IMR-90 (cell line): ENCODE measurements at regions not wholly inside any gene's neighbourhood (a gene's known extent, or its start where the extent isn't known, plus 50 kb on each side); places are given as distances from the start of the nearest gene placed in this dataset.

ENCODE experiments used
- ATAC-seq: fragments of 200-7000 bp; cut with Tn5 transposase; 2 replicates; pipeline ENCODE4 v1.9.1; 2020; ENCODE audit warnings: low read depth, mild to moderate bottlenecking, moderate library complexity
- BruUV-seq: library from RNA; stranded (reverse); fragments of 400-500 nt; replicated peaks from 2 replicates; lab custom pipeline; 2021; lab: Mats Ljungman, UMichigan
- CTCF ChIA-PET: fragments of 300-600 bp; formaldehyde crosslinking; extraction: SDS; loops from one replicate; lab custom pipeline; 2021; ENCODE audit warnings: antibody characterized with exemption; lab: Yijun Ruan, JAX
- POLR2A ChIA-PET: fragments of 300-600 bp; sonication (Branson Sonifier 250); formaldehyde crosslinking; loops from one replicate; lab custom pipeline; 2022; ENCODE audit warnings: antibody characterized with exemption; ENCODE audit not compliant: unreplicated experiment; lab: Charles Lee
- DNase-seq: peaks from one replicate; pipeline ENCODE4 v3.0.0; 2013
- H2AFZ ChIP-seq: replicated peaks from 2 replicates; pipeline ENCODE3; 2013; ENCODE audit warnings: low read length, mild to moderate bottlenecking; ENCODE audit not compliant: poor library complexity
- H2AK5ac ChIP-seq: 2 replicates; pipeline ENCODE4 v1.6.1; 2013; ENCODE audit warnings: low read depth, low read length, inconsistent platforms
- H2AK9ac ChIP-seq: replicated peaks from 2 replicates; pipeline ENCODE3; 2013; ENCODE audit warnings: mild to moderate bottlenecking, low read depth, low read length, moderate library complexity; ENCODE audit not compliant: poor library complexity
- H2BK120ac ChIP-seq: 2 replicates; pipeline ENCODE4 v1.6.1; 2013; ENCODE audit warnings: low read depth, low read length, inconsistent platforms
- H2BK15ac ChIP-seq: 3 replicates; pipeline ENCODE4 v1.6.1; 2013; ENCODE audit warnings: low read depth, low read length, inconsistent platforms
- H2BK20ac ChIP-seq: 2 replicates; pipeline ENCODE4 v1.6.1; 2013; ENCODE audit warnings: low read depth, mild to moderate bottlenecking, inconsistent platforms, low read length, moderate library complexity
- H2BK5ac ChIP-seq: 2 replicates; pipeline ENCODE4 v1.6.1; 2013; ENCODE audit warnings: mild to moderate bottlenecking, low read depth, low read length, inconsistent platforms; ENCODE audit not compliant: poor library complexity, severe bottlenecking
- H3K14ac ChIP-seq: replicated peaks from 2 replicates; pipeline ENCODE4 v1.6.1; 2013; ENCODE audit warnings: low read depth, low read length, inconsistent platforms
- H3K18ac ChIP-seq: 2 replicates; pipeline ENCODE4 v1.6.1; 2013; ENCODE audit warnings: low read depth, low read length, control low read depth
- H3K23ac ChIP-seq: 2 replicates; pipeline ENCODE4 v1.6.1; 2013; ENCODE audit warnings: low read depth, low read length, inconsistent platforms
- H3K27ac ChIP-seq: 2 replicates; pipeline ENCODE4 v1.5.1; 2013; ENCODE audit warnings: mild to moderate bottlenecking, control low read depth, low read length; ENCODE audit not compliant: insufficient read depth
- H3K27me3 ChIP-seq: 2 replicates; pipeline ENCODE4 v1.6.1; 2013; ENCODE audit warnings: low read length; ENCODE audit not compliant: control insufficient read depth, insufficient read depth
- H3K36me3 ChIP-seq: 2 replicates; pipeline ENCODE4 v1.6.1; 2013; ENCODE audit warnings: low read length, mixed read lengths; ENCODE audit not compliant: control insufficient read depth, insufficient read depth
- H3K4ac ChIP-seq: 2 replicates; pipeline ENCODE4 v1.6.1; 2013; ENCODE audit warnings: low read depth, low read length, inconsistent platforms
- H3K4me1 ChIP-seq: 2 replicates; pipeline ENCODE4 v1.6.1; 2013; ENCODE audit warnings: low read length, mixed read lengths; ENCODE audit not compliant: control insufficient read depth, insufficient read depth
- H3K4me2 ChIP-seq: 2 replicates; pipeline ENCODE4 v1.6.1; 2013; ENCODE audit warnings: low read depth, mild to moderate bottlenecking, control low read depth, low read length, moderate library complexity
- H3K4me3 ChIP-seq: 2 replicates; pipeline ENCODE4 v1.5.1; 2013; ENCODE audit warnings: low read depth, mild to moderate bottlenecking, control low read depth, low read length, moderate library complexity; ENCODE audit not compliant: insufficient read depth
- H3K56ac ChIP-seq: 2 replicates; pipeline ENCODE4 v1.6.1; 2013; ENCODE audit warnings: low read length, inconsistent platforms; ENCODE audit not compliant: insufficient read depth; ENCODE audit errors: extremely low read depth
- H3K79me1 ChIP-seq, 2 experiments: 2 replicates each; pipeline ENCODE4 v1.6.1; 2013; ENCODE audit warnings: low read length in 2 of 2, inconsistent platforms in 1 of 2, low read depth in 1 of 2
- H3K9ac ChIP-seq: 2 replicates; pipeline ENCODE4 v1.6.1; 2013; ENCODE audit warnings: low read depth, low read length, control low read depth
- H3K9me1 ChIP-seq: 2 replicates; pipeline ENCODE4 v1.6.1; 2013; ENCODE audit warnings: low read length, inconsistent platforms; ENCODE audit not compliant: insufficient read depth
- H3K9me3 ChIP-seq: 2 replicates; pipeline ENCODE4 v1.6.1; 2013; ENCODE audit warnings: low read length; ENCODE audit not compliant: control insufficient read depth, insufficient read depth
- H4K20me1 ChIP-seq: 2 replicates; pipeline ENCODE4 v1.6.1; 2013; ENCODE audit warnings: low read length, inconsistent platforms; ENCODE audit not compliant: insufficient read depth
- H4K5ac ChIP-seq: 2 replicates; pipeline ENCODE4 v1.6.1; 2013; ENCODE audit warnings: mild to moderate bottlenecking, low read depth, low read length, control low read depth
- H4K8ac ChIP-seq, 2 experiments: 2 replicates each; pipeline ENCODE4 v1.6.1; 2013; ENCODE audit warnings: low read depth in 2 of 2, low read length in 2 of 2, control low read depth in 1 of 2, inconsistent platforms in 1 of 2
- H4K91ac ChIP-seq: 2 replicates; pipeline ENCODE4 v1.6.1; 2013; ENCODE audit warnings: low read depth, low read length, inconsistent platforms; ENCODE audit not compliant: insufficient read depth
- FOS ChIP-seq: fragments of 150-350 bp; IDR thresholded peaks from 2 replicates; pipeline ENCODE4 v1.6.1; 2016; ENCODE audit warnings: low read depth, low read length
- NFE2L2 ChIP-seq: fragments of 150-350 bp; IDR thresholded peaks from 2 replicates; pipeline ENCODE4 v1.6.1; 2016; ENCODE audit warnings: low read depth, mild to moderate bottlenecking, low read length
- RAD21 ChIP-seq: IDR thresholded peaks from 2 replicates; pipeline ENCODE4 v1.6.1; 2012; ENCODE audit warnings: low read length, improper control_type of control experiment
- RCOR1 ChIP-seq: IDR thresholded peaks from 2 replicates; pipeline ENCODE4 v1.6.1; 2012; ENCODE audit warnings: mild to moderate bottlenecking, low read length, improper control_type of control experiment; ENCODE audit not compliant: insufficient replicate concordance
- RFX5 ChIP-seq: IDR thresholded peaks from 2 replicates; pipeline ENCODE4 v1.8.0; 2012; ENCODE audit warnings: low read depth, mild to moderate bottlenecking, low read length, moderate library complexity
- WGBS, 2 experiments: methylation state at CpG; one replicate each; pipeline versions ENCODE4 v1.1.5 to v1.1.7; 2013; ENCODE audit warnings: missing lambda C conversion rate in 2 of 2; ENCODE audit not compliant: insufficient read length in 1 of 2; ENCODE audit errors: extremely low coverage in 2 of 2; 5-methylcytosine and 5-hydroxymethylcytosine counted together
- dilution Hi-C: fragments of 300-500 bp; cut with HindIII; formaldehyde crosslinking; loops from one replicate; pipeline ENCODE4 v1.14.3; 2018; ENCODE audit warnings: low sequenced_read_pairs; ENCODE audit not compliant: unreplicated experiment
- in situ Hi-C: fragments of 300-500 bp; cut with MboI; formaldehyde crosslinking; loops from 3 replicates; pipeline ENCODE4 v1.14.3; 2019; ENCODE audit warnings: low sequenced_read_pairs, inconsistent platforms, mixed read lengths
- intact Hi-C: fragments of 100-400 bp; cut with micrococcal nuclease; formaldehyde crosslinking; loops from 2 replicates; pipeline ENCODE4 v1.10.0; 2022
- TF ChIP-seq, protein P1 (sequence below): fragments of 150-350 bp; IDR thresholded peaks from 2 replicates; pipeline ENCODE4 v1.6.1; 2016; ENCODE audit warnings: low read depth, mild to moderate bottlenecking, low read length, moderate library complexity, borderline replicate concordance

DNA sequence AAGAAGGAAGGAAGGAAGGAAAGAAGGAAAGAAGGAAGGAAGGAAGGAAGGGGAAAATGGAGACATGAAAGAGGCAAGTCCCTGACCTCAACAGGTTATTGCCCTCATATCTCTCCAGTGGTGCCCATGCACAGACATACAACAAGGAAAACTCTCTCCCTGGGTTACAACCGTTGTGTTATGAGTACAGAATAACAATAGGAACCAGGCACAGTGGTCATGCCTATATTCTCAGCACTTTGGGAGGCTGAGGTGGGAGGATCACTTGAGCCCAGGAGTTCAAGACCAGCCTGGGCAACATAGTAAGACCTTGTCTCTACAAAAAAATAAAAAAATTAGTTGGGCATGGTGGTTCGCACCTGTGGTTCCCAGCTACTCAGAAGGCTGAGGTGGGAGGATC lies 139.4 kb upstream of the HMGA2 start:
- ChIA-PET CTCF (no interaction called here), POLR2A (no interaction called here)
- 100% methylated on average over 1 of the region's 2 CpGs; no CpG with 5 or more reads in 1 of the 2 experiments for WGBS, 2 experiments

More for the DNA sequence above, 139.4 kb upstream of the HMGA2 start:
- no peaks in the 10 kb centered on the region for H3K9me1 ChIP-seq
- in situ Hi-C loops (loop anchor here (25.0 kb wide), 1 partner anchor 373 kb away; no protein-coding TSS in a partner anchor), intact Hi-C loops (no loop called here), dilution Hi-C loops (no loop called here)
- H3K4me1 ChIP-seq: no peaks in the 10 kb centered on the region; the same call in 1 of the 2 replicates
- no peak overlapping the region for H3K56ac ChIP-seq
- H3K4me2 ChIP-seq: no peak overlapping the region
- ATAC-seq: no peak
- H3K27me3 ChIP-seq: no peaks in the 10 kb centered on the region
- H2AK5ac ChIP-seq: peak overlapping the region; percentile 84; the same call in 1 of the 2 replicates
- H3K4ac ChIP-seq: peak overlapping the region; percentile 72; the same call in 1 of the 2 replicates
- H2AFZ ChIP-seq: no peak overlapping the region
- no TSS peak for BruUV-seq
- H3K9ac ChIP-seq: no peak overlapping the region
- no peak overlapping the region for H3K27ac ChIP-seq
- H4K8ac ChIP-seq: peak overlapping the region in 1 of 2 experiments; percentile 65; a peak in 1 of 4 replicates
- H2BK20ac ChIP-seq: peak overlapping the region; percentile 84; the same call in 1 of the 2 replicates
- H4K20me1 ChIP-seq: no peaks in the 10 kb centered on the region
- no peaks in the 10 kb centered on the region for H3K9me3 ChIP-seq
- H2BK5ac ChIP-seq: peak overlapping the region; percentile 60
- H2AK9ac ChIP-seq: no peak overlapping the region
- DNase-seq: no peak
- H3K4me3 ChIP-seq: no peak overlapping the region
- no peaks in the 10 kb centered on the region for H3K36me3 ChIP-seq
- H3K18ac ChIP-seq: peak overlapping the region; percentile 41; the same call in 1 of the 2 replicates
- H4K5ac ChIP-seq: peak overlapping the region; percentile 59; the same call in 1 of the 2 replicates
- no peak overlapping the region for H3K23ac ChIP-seq
- H3K14ac ChIP-seq: 0 out of 2 replicates have a peak overlapping the region, but pooled peaks have one; percentile 34
- no peaks in the 10 kb centered on the region for H3K79me1 ChIP-seq
- peak overlapping the region; percentile 73; the same call in 1 of the 2 replicates for H2BK120ac ChIP-seq
- H2BK15ac ChIP-seq: peak overlapping the region; percentile 14; the same call in 1 of the 3 replicates
- no peak overlapping the region for H4K91ac ChIP-seq
- TF ChIP-seq RFX5: no peak
- TF ChIP-seq, protein P1, sequence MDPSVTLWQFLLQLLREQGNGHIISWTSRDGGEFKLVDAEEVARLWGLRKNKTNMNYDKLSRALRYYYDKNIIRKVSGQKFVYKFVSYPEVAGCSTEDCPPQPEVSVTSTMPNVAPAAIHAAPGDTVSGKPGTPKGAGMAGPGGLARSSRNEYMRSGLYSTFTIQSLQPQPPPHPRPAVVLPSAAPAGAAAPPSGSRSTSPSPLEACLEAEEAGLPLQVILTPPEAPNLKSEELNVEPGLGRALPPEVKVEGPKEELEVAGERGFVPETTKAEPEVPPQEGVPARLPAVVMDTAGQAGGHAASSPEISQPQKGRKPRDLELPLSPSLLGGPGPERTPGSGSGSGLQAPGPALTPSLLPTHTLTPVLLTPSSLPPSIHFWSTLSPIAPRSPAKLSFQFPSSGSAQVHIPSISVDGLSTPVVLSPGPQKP: no peak
- no peak for TF ChIP-seq NFE2L2
- no peak for TF ChIP-seq FOS
- no peak for TF ChIP-seq RAD21
- TF ChIP-seq RCOR1: no peak
